Skin of body (tissue), 1 donor: ENCODE measurements at regions not wholly inside any gene's neighbourhood (a gene's known extent, or its start where the extent isn't known, plus 50 kb on each side); places are given as distances from the start of the nearest gene placed in this dataset.
"Not testable (repeated sequence)": the region's sequence is repeated elsewhere in the genome, so short reads cannot be mapped to it uniquely, and the experiment has no call there.

ENCODE experiments used
- DNase-seq: peaks from one replicate; lab custom pipeline; 2025; lab: John Stamatoyannopoulos, UW

- DNase-seq: no peak
These were observed 1003.2 kb upstream of the FAM98A start for GRCh38 chr2:34602262-34602661.

- no peak for DNase-seq
These were observed 1002.5 kb upstream of the FAM98A start for GRCh38 chr2:34601561-34601960.

- no peak for DNase-seq
These were observed 979.5 kb upstream of the FAM98A start for GRCh38 chr2:34578641-34579040.

- no peak for DNase-seq
These were observed 971.3 kb upstream of the FAM98A start for GRCh38 chr2:34570266-34570872.

- DNase-seq: no peak
These were observed 968.0 kb upstream of the FAM98A start for GRCh38 chr2:34567128-34567527.

GRCh38 chr2:34552337-34552736, 953.2 kb upstream of the FAM98A start:
- DNase-seq: no peak

- DNase-seq: no peak
These were observed 950.7 kb upstream of the FAM98A start for GRCh38 chr2:34549710-34550345.

GRCh38 chr2:34547900-34548299, 948.8 kb upstream of the FAM98A start:
- DNase-seq: no peak

- no peak for DNase-seq
These were observed 948.2 kb upstream of the FAM98A start for GRCh38 chr2:34547340-34547739.

- DNase-seq: no peak
These were observed 946.5 kb upstream of the FAM98A start for GRCh38 chr2:34545486-34546136.

GRCh38 chr2:34534761-34535160, 935.7 kb upstream of the FAM98A start:
- no peak for DNase-seq

GRCh38 chr2:34534341-34534740, 935.2 kb upstream of the FAM98A start:
- DNase-seq: no peak

- no peak for DNase-seq
These were observed 934.6 kb upstream of the FAM98A start for GRCh38 chr2:34533585-34534183.

- no peak for DNase-seq
These were observed 930.9 kb upstream of the FAM98A start for GRCh38 chr2:34529965-34530364.

GRCh38 chr2:34523958-34524514, 924.9 kb upstream of the FAM98A start:
- DNase-seq: no peak

- no peak for DNase-seq
These were observed 920.6 kb upstream of the FAM98A start for GRCh38 chr2:34519659-34520058.

- DNase-seq: no peak
These were observed 899.5 kb upstream of the FAM98A start for GRCh38 chr2:34498561-34498960.

GRCh38 chr2:34494192-34494591, 895.1 kb upstream of the FAM98A start:
- not testable (repeated sequence) for DNase-seq

- DNase-seq: no peak
These were observed 893.7 kb upstream of the FAM98A start for GRCh38 chr2:34492561-34493455.

- DNase-seq: no peak
These were observed 887.9 kb upstream of the FAM98A start for GRCh38 chr2:34486965-34487364.

GRCh38 chr2:34481542-34481941, 882.4 kb upstream of the FAM98A start:
- DNase-seq: no peak
